KMS-11 (cell line): ENCODE measurements at regions not wholly inside any gene's neighbourhood (a gene's known extent, or its start where the extent isn't known, plus 50 kb on each side); places are given as distances from the start of the nearest gene placed in this dataset.

ENCODE experiments used
- H2AFZ ChIP-seq: fragments of 200-600 bp; sonication (generic); 2 replicates; pipeline ENCODE4 v1.6.1; 2016; ENCODE audit warnings: antibody characterized with exemption, mixed run types, low read depth
- H3K27ac ChIP-seq: fragments of 200-600 bp; sonication (generic); 2 replicates; pipeline ENCODE4 v1.6.1; 2016; ENCODE audit warnings: mild to moderate bottlenecking, mixed run types
- H3K27me3 ChIP-seq: fragments of 200-600 bp; sonication (generic); 2 replicates; pipeline ENCODE4 v1.6.1; 2017; ENCODE audit warnings: mild to moderate bottlenecking, low read depth, mixed run types, moderate library complexity; ENCODE audit not compliant: insufficient read depth
- H3K36me3 ChIP-seq: fragments of 200-600 bp; sonication (generic); 2 replicates; pipeline ENCODE4 v1.6.1; 2017; ENCODE audit warnings: mild to moderate bottlenecking, mixed run types; ENCODE audit not compliant: insufficient read depth
- H3K4me1 ChIP-seq: fragments of 200-600 bp; sonication (generic); 2 replicates; pipeline ENCODE4 v1.6.1; 2016; ENCODE audit warnings: mild to moderate bottlenecking, low read depth, mixed run types; ENCODE audit not compliant: poor library complexity, severe bottlenecking
- H3K4me2 ChIP-seq: fragments of 200-600 bp; sonication (generic); 2 replicates; pipeline ENCODE4 v1.7.0; 2016; ENCODE audit warnings: mild to moderate bottlenecking, mixed run types
- H3K4me3 ChIP-seq: fragments of 200-600 bp; sonication (generic); IDR thresholded peaks from 2 replicates; pipeline ENCODE4 v1.6.1; 2017; ENCODE audit warnings: low read depth, low read length, mixed read lengths; ENCODE audit not compliant: insufficient read depth
- H3K79me2 ChIP-seq: fragments of 200-600 bp; sonication (generic); 2 replicates; pipeline ENCODE4 v1.6.1; 2016; ENCODE audit warnings: low read depth, mixed run types; ENCODE audit not compliant: insufficient read depth
- H3K9ac ChIP-seq: fragments of 200-600 bp; sonication (generic); 2 replicates; pipeline ENCODE4 v1.6.1; 2016; ENCODE audit warnings: mild to moderate bottlenecking, mixed run types
- H4K20me1 ChIP-seq: fragments of 200-600 bp; sonication (generic); 2 replicates; pipeline ENCODE4 v1.6.1; 2016; ENCODE audit warnings: mild to moderate bottlenecking, mixed run types; ENCODE audit not compliant: insufficient read depth
- CTCF ChIP-seq: fragments of 200-600 bp; sonication (generic); conservative IDR thresholded peaks from 2 replicates; pipeline ENCODE4 v1.6.1; 2017; ENCODE audit warnings: low read depth, mild to moderate bottlenecking, antibody characterized with exemption, low read length, moderate library complexity, mixed read lengths

GRCh38 chr2:125979886-125980285, 676.1 kb upstream of the GYPC start:
- no peak overlapping the region for H3K27ac ChIP-seq
- no peak for TF ChIP-seq CTCF
- no peaks in the 10 kb centered on the region for H3K36me3 ChIP-seq
- no peak overlapping the region for H3K4me3 ChIP-seq
- no peak overlapping the region for H3K4me2 ChIP-seq
- H3K9ac ChIP-seq: no peak overlapping the region
- no peak overlapping the region for H2AFZ ChIP-seq
- no peaks in the 10 kb centered on the region for H3K27me3 ChIP-seq
- no peaks in the 10 kb centered on the region for H4K20me1 ChIP-seq
- H3K4me1 ChIP-seq: no peaks in the 10 kb centered on the region
- H3K79me2 ChIP-seq: no peaks in the 10 kb centered on the region

- H3K4me2 ChIP-seq: no peak overlapping the region
- no peak overlapping the region for H2AFZ ChIP-seq
- H3K27ac ChIP-seq: no peak overlapping the region
- no peak overlapping the region for H3K4me3 ChIP-seq
- H3K36me3 ChIP-seq: no peaks in the 10 kb centered on the region
- H3K4me1 ChIP-seq: no peaks in the 10 kb centered on the region
- no peak for TF ChIP-seq CTCF
- no peaks in the 10 kb centered on the region for H4K20me1 ChIP-seq
- no peaks in the 10 kb centered on the region for H3K79me2 ChIP-seq
- no peak overlapping the region for H3K9ac ChIP-seq
- H3K27me3 ChIP-seq: no peaks in the 10 kb centered on the region
These were observed 672.6 kb upstream of the GYPC start for GRCh38 chr2:125983364-125983763.

GRCh38 chr2:126029316-126029715, 626.6 kb upstream of the GYPC start:
- no peak overlapping the region for H3K4me3 ChIP-seq
- no peaks in the 10 kb centered on the region for H3K27me3 ChIP-seq
- no peak overlapping the region for H3K27ac ChIP-seq
- H3K4me2 ChIP-seq: no peak overlapping the region
- no peaks in the 10 kb centered on the region for H3K4me1 ChIP-seq
- no peak for TF ChIP-seq CTCF
- H4K20me1 ChIP-seq: no peaks in the 10 kb centered on the region
- no peaks in the 10 kb centered on the region for H3K36me3 ChIP-seq
- no peaks in the 10 kb centered on the region for H3K79me2 ChIP-seq
- no peak overlapping the region for H2AFZ ChIP-seq
- H3K9ac ChIP-seq: no peak overlapping the region

- no peaks in the 10 kb centered on the region for H3K36me3 ChIP-seq
- no peak overlapping the region for H3K27ac ChIP-seq
- H3K4me1 ChIP-seq: no peaks in the 10 kb centered on the region
- no peaks in the 10 kb centered on the region for H4K20me1 ChIP-seq
- TF ChIP-seq CTCF: no peak
- H3K9ac ChIP-seq: no peak overlapping the region
- no peak overlapping the region for H3K4me3 ChIP-seq
- H3K4me2 ChIP-seq: no peak overlapping the region
- no peak overlapping the region for H2AFZ ChIP-seq
- no peaks in the 10 kb centered on the region for H3K27me3 ChIP-seq
- H3K79me2 ChIP-seq: no peaks in the 10 kb centered on the region
These were observed 617.1 kb upstream of the GYPC start for GRCh38 chr2:126038861-126039260.
